ENCODE measurements at regions not wholly inside any gene's neighbourhood (a gene's known extent, or its start where the extent isn't known, plus 50 kb on each side); places are given as distances from the start of the nearest gene placed in this dataset.

- H3K23ac ChIP-seq (ENCODE audit: low read length in 2 of 2): no peak overlapping the region
- no peak overlapping the region for H3K27ac ChIP-seq (ENCODE audit: low read length, poor library complexity, severe bottlenecking)
- H3K9ac ChIP-seq (ENCODE audit: low read length): no peak overlapping the region
- H3K4ac ChIP-seq (ENCODE audit: low read depth in 1 of 2, low read length in 2 of 2): no peak overlapping the region
- no peak overlapping the region for H3K18ac ChIP-seq (ENCODE audit: low read depth in 1 of 2, low read length in 2 of 2)
- H4K8ac ChIP-seq (ENCODE audit: low read length): no peak overlapping the region
- WGBS: 88% methylated on average over 1 of the region's 2 CpGs
- H2BK120ac ChIP-seq (ENCODE audit: low read depth, low read length): no peak overlapping the region
- peaks cover 11% of the 10 kb centered on the region for H3K4me1 ChIP-seq (ENCODE audit: control insufficient read depth, insufficient read depth, low read depth, low read length)
- no peak for DNase-seq
- no peak overlapping the region for H2BK5ac ChIP-seq (ENCODE audit: low read depth, low read length, poor library complexity, severe bottlenecking)
- H3K36me3 ChIP-seq (ENCODE audit: control insufficient read depth in 1 of 2, insufficient read depth in 2 of 2, low read depth in 1 of 2, low read length in 2 of 2): no peaks in the 10 kb centered on the region
- no peak overlapping the region for H4K91ac ChIP-seq (ENCODE audit: low read length)
- no peak overlapping the region for H2BK15ac ChIP-seq (ENCODE audit: low read depth, poor library complexity, severe bottlenecking)
- H2AFZ ChIP-seq (ENCODE audit: low read depth, low read length): no peak overlapping the region
- H3K14ac ChIP-seq (ENCODE audit: low read length in 2 of 2): no peak overlapping the region
- H3K9me3 ChIP-seq (ENCODE audit: control insufficient read depth, low read length): no peaks in the 10 kb centered on the region
- peaks cover 0 to 9% of the 10 kb centered on the region in 2 experiments for H3K27me3 ChIP-seq (ENCODE audit: control insufficient read depth in 1 of 2, insufficient read depth in 1 of 2, low read length in 2 of 2)
- no peak overlapping the region for H3K4me2 ChIP-seq (ENCODE audit: low read length, poor library complexity, severe bottlenecking)
- H3K79me1 ChIP-seq (replicated peaks; ENCODE audit: low read length, poor library complexity, severe bottlenecking): no peaks in the 10 kb centered on the region
- H3K4me3 ChIP-seq (ENCODE audit: insufficient read depth in 1 of 2, low read depth in 1 of 2, low read length in 2 of 2): no peak overlapping the region
- no peak overlapping the region for H2BK12ac ChIP-seq (ENCODE audit: low read length in 2 of 2)
- no peak overlapping the region for H2AK5ac ChIP-seq (ENCODE audit: low read length, severe bottlenecking)
Observed at GRCh38 chr2:39609917-39610316, 55.8 kb upstream of the TMEM178A start.

DNA sequence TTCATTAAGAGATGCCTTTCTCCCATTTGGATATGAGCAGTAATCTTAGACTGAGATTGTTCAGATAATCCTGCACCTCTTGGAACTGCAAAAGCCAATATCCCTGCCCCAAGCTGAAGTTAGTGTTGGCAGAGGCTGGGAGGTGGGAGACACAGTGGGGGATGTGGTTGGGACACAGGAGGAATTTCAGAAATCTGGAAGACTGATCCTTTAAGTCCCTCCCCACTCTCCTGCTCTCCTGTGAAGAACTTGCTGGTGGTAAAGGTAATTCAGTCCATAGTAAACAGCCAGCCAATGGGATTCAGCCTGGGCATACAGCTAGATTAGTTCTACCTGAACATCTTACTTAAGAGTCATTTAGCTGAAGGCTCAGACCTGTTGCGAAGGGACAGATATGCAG lies 50.0 kb upstream of the TMEM178A start:
- Histone ChIP-seq H3K79me1 (replicated peaks; ENCODE audit: low read length, poor library complexity, severe bottlenecking) (no peaks in the 10 kb centered on the region), H3K4me1 (ENCODE audit: control insufficient read depth, insufficient read depth, low read depth, low read length) (peaks cover 1% of the 10 kb centered on the region), H3K4me3 (ENCODE audit: insufficient read depth in 1 of 2, low read depth in 1 of 2, low read length in 2 of 2) (no peak overlapping the region), H3K27ac (ENCODE audit: low read length, poor library complexity, severe bottlenecking) (no peak overlapping the region), H3K9ac (ENCODE audit: low read length) (no peak overlapping the region), H4K8ac (ENCODE audit: low read length) (no peak overlapping the region), H3K4me2 (ENCODE audit: low read length, poor library complexity, severe bottlenecking) (no peak overlapping the region), H3K18ac (ENCODE audit: low read depth in 1 of 2, low read length in 2 of 2) (no peak overlapping the region), H2BK15ac (ENCODE audit: low read depth, poor library complexity, severe bottlenecking) (no peak overlapping the region), H2AK5ac (ENCODE audit: low read length, severe bottlenecking) (no peak overlapping the region), H2BK12ac (ENCODE audit: low read length in 2 of 2) (no peak overlapping the region), H2AFZ (ENCODE audit: low read depth, low read length) (no peak overlapping the region), H3K27me3 (ENCODE audit: control insufficient read depth in 1 of 2, insufficient read depth in 1 of 2, low read length in 2 of 2) (peaks cover 0 to 3% of the 10 kb centered on the region in 2 experiments), H3K14ac (ENCODE audit: low read length in 2 of 2) (no peak overlapping the region), H4K91ac (ENCODE audit: low read length) (no peak overlapping the region), H2BK5ac (ENCODE audit: low read depth, low read length, poor library complexity, severe bottlenecking) (no peak overlapping the region), H2BK120ac (ENCODE audit: low read depth, low read length) (no peak overlapping the region), H3K9me3 (ENCODE audit: control insufficient read depth, low read length) (no peaks in the 10 kb centered on the region), H3K23ac (ENCODE audit: low read length in 2 of 2) (no peak overlapping the region), H3K36me3 (ENCODE audit: control insufficient read depth in 1 of 2, insufficient read depth in 2 of 2, low read depth in 1 of 2, low read length in 2 of 2) (no peaks in the 10 kb centered on the region), H3K4ac (ENCODE audit: low read depth in 1 of 2, low read length in 2 of 2) (no peak overlapping the region)
- DNase-seq: no peak
- 35% methylated on average over 1 of the region's 1 CpG for WGBS

All from mesenchymal stem cell (in vitro differentiated cells and primary cell).